Breast epithelium (tissue), 3 donors: ENCODE measurements at regions not wholly inside any gene's neighbourhood (a gene's known extent, or its start where the extent isn't known, plus 50 kb on each side); places are given as distances from the start of the nearest gene placed in this dataset.
"Not testable (repeated sequence)": the region's sequence is repeated elsewhere in the genome, so short reads cannot be mapped to it uniquely, and the experiment has no call there.

Experiments
- POLR2AphosphoS5 ChIP-seq, 3 donors: sonication (generic); formaldehyde crosslinking; IDR thresholded peaks; one replicate each; pipeline ENCODE4 v1.6.1; 2017; ENCODE audit warnings: antibody characterized with exemption in 3 of 3
- TF ChIP-seq, protein P1 (sequence below), 3 donors: fragments of 450-650 bp; IDR thresholded peaks; one replicate each; pipeline ENCODE4 v1.5.1; 2016 to 2017; ENCODE audit warnings: antibody characterized with exemption in 3 of 3, mild to moderate bottlenecking in 3 of 3, moderate library complexity in 3 of 3

DNA sequence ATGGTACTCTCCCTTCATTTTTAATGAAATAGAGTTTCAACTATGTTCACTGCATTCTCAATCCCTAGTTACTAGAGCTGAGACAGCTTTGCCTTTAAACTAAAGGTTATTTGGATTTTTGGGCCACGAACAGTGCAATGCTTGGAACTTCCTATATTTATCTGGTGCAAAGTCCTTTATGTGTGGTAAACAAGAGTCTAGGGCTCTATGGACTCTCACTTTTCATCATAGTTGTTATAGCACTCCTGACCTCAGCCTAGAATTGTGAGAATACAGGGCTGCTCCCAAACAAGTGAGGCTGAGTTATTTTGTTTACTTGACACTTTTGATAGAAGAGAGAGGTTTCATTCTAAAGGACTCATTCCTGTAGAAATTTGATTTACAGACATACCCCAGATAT is 144.9 kb upstream of the POMZP3 start:
- TF ChIP-seq, protein P1, sequence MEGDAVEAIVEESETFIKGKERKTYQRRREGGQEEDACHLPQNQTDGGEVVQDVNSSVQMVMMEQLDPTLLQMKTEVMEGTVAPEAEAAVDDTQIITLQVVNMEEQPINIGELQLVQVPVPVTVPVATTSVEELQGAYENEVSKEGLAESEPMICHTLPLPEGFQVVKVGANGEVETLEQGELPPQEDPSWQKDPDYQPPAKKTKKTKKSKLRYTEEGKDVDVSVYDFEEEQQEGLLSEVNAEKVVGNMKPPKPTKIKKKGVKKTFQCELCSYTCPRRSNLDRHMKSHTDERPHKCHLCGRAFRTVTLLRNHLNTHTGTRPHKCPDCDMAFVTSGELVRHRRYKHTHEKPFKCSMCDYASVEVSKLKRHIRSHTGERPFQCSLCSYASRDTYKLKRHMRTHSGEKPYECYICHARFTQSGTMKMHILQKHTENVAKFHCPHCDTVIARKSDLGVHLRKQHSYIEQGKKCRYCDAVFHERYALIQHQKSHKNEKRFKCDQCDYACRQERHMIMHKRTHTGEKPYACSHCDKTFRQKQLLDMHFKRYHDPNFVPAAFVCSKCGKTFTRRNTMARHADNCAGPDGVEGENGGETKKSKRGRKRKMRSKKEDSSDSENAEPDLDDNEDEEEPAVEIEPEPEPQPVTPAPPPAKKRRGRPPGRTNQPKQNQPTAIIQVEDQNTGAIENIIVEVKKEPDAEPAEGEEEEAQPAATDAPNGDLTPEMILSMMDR (IDR thresholded peaks at IDR 0.05) = not testable (repeated sequence)
- not testable (repeated sequence) for TF ChIP-seq POLR2AphosphoS5 (IDR thresholded peaks at IDR 0.05)
